GM12872 (cell line): ENCODE measurements at regions not wholly inside any gene's neighbourhood (a gene's known extent, or its start where the extent isn't known, plus 50 kb on each side); places are given as distances from the start of the nearest gene placed in this dataset.

Experiments used
- TF ChIP-seq, protein P1 (sequence below): IDR thresholded peaks from 3 replicates; pipeline ENCODE4 v1.5.1; 2011; ENCODE audit warnings: low read depth, mild to moderate bottlenecking, low read length, moderate library complexity; ENCODE audit not compliant: insufficient read depth

DNA sequence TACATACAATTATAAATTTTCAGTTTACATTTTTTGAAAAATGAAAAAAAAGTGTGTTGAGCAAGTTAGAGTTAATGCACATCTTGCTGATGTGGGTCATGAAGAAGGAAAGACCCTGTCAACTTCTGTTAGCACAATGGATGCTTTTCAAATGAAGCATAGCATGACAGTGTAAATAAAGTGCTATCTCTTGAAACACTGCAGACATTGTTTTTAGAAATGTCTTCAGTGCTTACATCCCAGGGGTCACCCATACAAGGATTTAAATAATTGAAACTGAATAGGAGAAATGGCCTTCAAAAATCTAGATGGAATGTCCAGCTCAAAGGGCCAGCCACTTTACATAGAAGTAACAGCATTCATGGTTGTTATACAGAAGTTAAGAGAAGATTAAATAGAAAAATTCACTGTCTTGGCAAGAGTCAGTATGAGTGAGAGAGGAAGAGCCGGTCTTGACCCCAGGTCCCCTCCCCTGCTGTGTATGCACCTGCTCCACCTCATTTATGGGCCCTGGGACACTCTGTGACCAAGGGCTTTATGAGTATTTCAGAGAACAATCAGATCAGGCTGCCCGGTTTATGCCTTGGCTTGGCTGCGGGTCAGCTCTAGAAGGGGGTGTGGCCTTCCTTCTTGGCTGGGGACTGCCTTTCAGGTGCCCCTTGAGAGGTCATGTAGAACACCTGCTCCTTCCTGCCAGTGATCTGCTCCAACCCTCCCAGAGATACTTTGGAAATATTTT is 237.7 kb upstream of the TMEM72 start:
- TF ChIP-seq, protein P1, sequence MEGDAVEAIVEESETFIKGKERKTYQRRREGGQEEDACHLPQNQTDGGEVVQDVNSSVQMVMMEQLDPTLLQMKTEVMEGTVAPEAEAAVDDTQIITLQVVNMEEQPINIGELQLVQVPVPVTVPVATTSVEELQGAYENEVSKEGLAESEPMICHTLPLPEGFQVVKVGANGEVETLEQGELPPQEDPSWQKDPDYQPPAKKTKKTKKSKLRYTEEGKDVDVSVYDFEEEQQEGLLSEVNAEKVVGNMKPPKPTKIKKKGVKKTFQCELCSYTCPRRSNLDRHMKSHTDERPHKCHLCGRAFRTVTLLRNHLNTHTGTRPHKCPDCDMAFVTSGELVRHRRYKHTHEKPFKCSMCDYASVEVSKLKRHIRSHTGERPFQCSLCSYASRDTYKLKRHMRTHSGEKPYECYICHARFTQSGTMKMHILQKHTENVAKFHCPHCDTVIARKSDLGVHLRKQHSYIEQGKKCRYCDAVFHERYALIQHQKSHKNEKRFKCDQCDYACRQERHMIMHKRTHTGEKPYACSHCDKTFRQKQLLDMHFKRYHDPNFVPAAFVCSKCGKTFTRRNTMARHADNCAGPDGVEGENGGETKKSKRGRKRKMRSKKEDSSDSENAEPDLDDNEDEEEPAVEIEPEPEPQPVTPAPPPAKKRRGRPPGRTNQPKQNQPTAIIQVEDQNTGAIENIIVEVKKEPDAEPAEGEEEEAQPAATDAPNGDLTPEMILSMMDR, result no peak

GRCh38 chr10:44674536-44675386 is 236.4 kb upstream of the TMEM72 start:
- TF ChIP-seq, protein P1, result no peak

DNA sequence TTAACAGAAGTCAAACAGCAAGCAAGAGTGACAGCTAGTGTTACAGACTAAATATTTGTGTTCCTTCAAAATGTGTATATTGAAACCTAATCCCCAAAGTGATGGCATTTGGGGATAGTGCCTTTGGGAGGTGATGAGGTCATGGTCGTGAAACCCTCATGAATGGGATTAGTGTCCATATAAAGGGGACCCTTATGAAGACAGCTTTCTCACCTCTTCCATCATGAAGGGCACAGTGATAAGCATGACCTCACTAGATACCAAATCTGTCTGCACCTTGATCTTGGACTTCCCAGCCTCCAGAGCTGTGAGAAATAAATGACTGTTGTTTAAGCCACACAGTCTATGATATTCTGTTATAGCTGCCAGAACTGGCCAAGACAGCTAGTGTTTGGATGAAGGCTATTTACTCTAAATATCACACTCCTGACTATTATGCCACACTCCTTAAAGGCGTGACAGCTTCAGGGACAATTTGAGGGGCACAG is 235.7 kb upstream of the TMEM72 start:
- TF ChIP-seq, protein P1, result no peak

DNA sequence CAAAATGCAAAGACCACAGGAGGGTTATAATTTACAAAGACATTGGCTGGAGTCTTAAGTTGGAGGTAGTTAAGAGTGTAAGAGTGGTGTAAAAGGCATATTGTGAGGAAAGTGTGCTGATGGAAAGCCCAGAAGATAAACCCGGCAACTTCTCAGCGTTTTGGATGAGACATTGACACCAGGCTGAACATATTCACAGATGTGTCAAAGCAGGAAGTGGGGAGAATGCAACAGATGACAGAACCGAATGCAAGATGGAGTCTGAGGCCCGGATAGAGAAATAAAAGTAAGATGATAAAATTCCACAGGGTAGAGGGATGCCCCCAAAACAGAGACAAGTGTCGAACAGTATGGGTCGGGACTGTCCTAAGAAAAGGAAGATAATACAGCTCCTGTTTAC is 230.4 kb upstream of the TMEM72 start:
- TF ChIP-seq, protein P1, result no peak

GRCh38 chr10:44682507-44682906 is 228.6 kb upstream of the TMEM72 start:
- TF ChIP-seq, protein P1, result no peak

- TF ChIP-seq, protein P1, result no peak
Measured at GRCh38 chr10:44684661-44685060, 226.5 kb upstream of the TMEM72 start.

GRCh38 chr10:44685220-44685619 is 225.9 kb upstream of the TMEM72 start:
- TF ChIP-seq, protein P1, result no peak
